Brain microvascular endothelial cell (primary cell): ENCODE measurements at regions not wholly inside any gene's neighbourhood (a gene's known extent, or its start where the extent isn't known, plus 50 kb on each side); places are given as distances from the start of the nearest gene placed in this dataset.
"Not testable (repeated sequence)": the region's sequence is repeated elsewhere in the genome, so short reads cannot be mapped to it uniquely, and the experiment has no call there.

Source experiments
- DNase-seq: peaks from one replicate; pipeline ENCODE4 v3.0.0-alpha.2; 2020
- H3K27ac ChIP-seq: fragments of 250-450 bp; sonication (Bioruptor Pico); 2 replicates; pipeline ENCODE4 v1.5.1; 2020; ENCODE audit warnings: mild to moderate bottlenecking, moderate library complexity
- H3K27me3 ChIP-seq: fragments of 250-450 bp; sonication (Bioruptor Pico); replicated peaks from 2 replicates; pipeline ENCODE4 v1.5.1; 2020; ENCODE audit warnings: mild to moderate bottlenecking
- H3K36me3 ChIP-seq: fragments of 250-450 bp; sonication (Bioruptor Pico); replicated peaks from 2 replicates; pipeline ENCODE4 v1.5.1; 2020; ENCODE audit warnings: mild to moderate bottlenecking
- H3K4me3 ChIP-seq: 2 replicates; pipeline ENCODE4 v1.5.1; 2011; ENCODE audit warnings: low read depth, mild to moderate bottlenecking, control low read depth, low read length, moderate library complexity
- in situ Hi-C: cut with HindIII; loops from 2 replicates; pipeline ENCODE4 v1.10.0; 2017; ENCODE audit warnings: low sequenced_read_pairs, low pct_ligation_motif_present
- TF ChIP-seq, protein P1 (sequence below): IDR thresholded peaks from 2 replicates; pipeline ENCODE4 v1.5.1; 2011; ENCODE audit warnings: low read depth, mild to moderate bottlenecking, moderate library complexity, low read length, control low read depth, inconsistent platforms; ENCODE audit errors: missing control alignments

DNA sequence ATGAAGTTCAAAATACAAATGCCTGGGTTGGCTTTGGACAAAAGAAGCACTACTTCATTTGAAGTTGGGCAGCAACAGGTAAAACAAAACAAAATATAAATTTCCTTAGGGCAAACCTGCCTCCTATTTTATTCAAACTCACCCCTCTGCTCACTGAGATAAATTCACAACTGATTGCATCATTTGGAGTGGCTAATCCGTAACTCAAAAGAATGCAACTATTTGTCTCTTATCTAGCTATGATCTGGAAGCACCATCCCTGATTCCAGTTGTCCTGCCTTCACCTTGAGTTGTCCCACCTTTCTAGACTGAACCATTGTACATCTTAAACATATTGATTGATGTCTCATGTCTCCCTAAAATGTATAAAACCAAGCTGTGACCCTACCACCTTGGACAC, 145.0 kb downstream of the CCER1 start:
- Histone ChIP-seq H3K27ac (no peak overlapping the region), H3K4me3 (no peak overlapping the region), H3K27me3 (no peaks in the 10 kb centered on the region), H3K36me3 (no peaks in the 10 kb centered on the region)
- TF ChIP-seq, protein P1, sequence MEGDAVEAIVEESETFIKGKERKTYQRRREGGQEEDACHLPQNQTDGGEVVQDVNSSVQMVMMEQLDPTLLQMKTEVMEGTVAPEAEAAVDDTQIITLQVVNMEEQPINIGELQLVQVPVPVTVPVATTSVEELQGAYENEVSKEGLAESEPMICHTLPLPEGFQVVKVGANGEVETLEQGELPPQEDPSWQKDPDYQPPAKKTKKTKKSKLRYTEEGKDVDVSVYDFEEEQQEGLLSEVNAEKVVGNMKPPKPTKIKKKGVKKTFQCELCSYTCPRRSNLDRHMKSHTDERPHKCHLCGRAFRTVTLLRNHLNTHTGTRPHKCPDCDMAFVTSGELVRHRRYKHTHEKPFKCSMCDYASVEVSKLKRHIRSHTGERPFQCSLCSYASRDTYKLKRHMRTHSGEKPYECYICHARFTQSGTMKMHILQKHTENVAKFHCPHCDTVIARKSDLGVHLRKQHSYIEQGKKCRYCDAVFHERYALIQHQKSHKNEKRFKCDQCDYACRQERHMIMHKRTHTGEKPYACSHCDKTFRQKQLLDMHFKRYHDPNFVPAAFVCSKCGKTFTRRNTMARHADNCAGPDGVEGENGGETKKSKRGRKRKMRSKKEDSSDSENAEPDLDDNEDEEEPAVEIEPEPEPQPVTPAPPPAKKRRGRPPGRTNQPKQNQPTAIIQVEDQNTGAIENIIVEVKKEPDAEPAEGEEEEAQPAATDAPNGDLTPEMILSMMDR, result no peak
- in situ Hi-C loops, result no loop called here
- no peak for DNase-seq

GRCh38 chr12:90808568-90808967, 146.4 kb downstream of the CCER1 start:
- in situ Hi-C loops, result no loop called here
- H3K27ac ChIP-seq, result no peak overlapping the region
- TF ChIP-seq, protein P1, result no peak
- DNase-seq, result no peak
- H3K4me3 ChIP-seq, result no peak overlapping the region
- H3K27me3 ChIP-seq, result no peaks in the 10 kb centered on the region
- H3K36me3 ChIP-seq, result no peaks in the 10 kb centered on the region

- Histone ChIP-seq H3K27me3 (no peaks in the 10 kb centered on the region), H3K4me3 (no peak overlapping the region), H3K36me3 (no peaks in the 10 kb centered on the region), H3K27ac (no peak overlapping the region)
- no peak for DNase-seq
- in situ Hi-C loops, result no loop called here
- TF ChIP-seq, protein P1, result no peak
Observed at GRCh38 chr12:90802727-90803126, 152.2 kb downstream of the CCER1 start.

- Histone ChIP-seq H3K27ac (no peak overlapping the region), H3K27me3 (no peaks in the 10 kb centered on the region), H3K36me3 (no peaks in the 10 kb centered on the region), H3K4me3 (no peak overlapping the region)
- in situ Hi-C loops, result no loop called here
- TF ChIP-seq, protein P1, result no peak
- DNase-seq, result peak; percentile 28
Observed at GRCh38 chr12:90801776-90802175, 153.2 kb downstream of the CCER1 start.

DNA sequence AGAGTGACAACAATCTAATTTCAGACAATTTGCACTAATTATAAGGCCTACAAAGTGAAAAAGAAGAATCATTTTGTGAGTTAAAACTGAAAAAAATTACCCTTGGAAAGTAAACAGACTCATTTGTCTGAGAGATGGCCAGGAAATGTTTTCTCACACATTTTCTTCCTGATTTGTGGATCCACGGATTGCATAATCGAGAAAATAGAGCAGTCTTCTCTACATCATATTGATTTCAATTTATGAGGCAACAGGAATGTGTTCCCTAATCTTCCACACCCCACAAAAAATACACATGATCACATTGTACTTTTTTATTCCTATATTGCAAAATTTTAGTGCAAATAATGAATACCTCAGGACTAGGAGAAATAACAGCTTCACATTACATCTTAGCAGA, 160.8 kb downstream of the CCER1 start:
- no peak overlapping the region for H3K27ac ChIP-seq
- TF ChIP-seq, protein P1, result no peak
- no peaks in the 10 kb centered on the region for H3K36me3 ChIP-seq
- DNase-seq, result no peak
- in situ Hi-C loops, result no loop called here
- H3K27me3 ChIP-seq, result no peaks in the 10 kb centered on the region
- H3K4me3 ChIP-seq, result no peak overlapping the region

DNA sequence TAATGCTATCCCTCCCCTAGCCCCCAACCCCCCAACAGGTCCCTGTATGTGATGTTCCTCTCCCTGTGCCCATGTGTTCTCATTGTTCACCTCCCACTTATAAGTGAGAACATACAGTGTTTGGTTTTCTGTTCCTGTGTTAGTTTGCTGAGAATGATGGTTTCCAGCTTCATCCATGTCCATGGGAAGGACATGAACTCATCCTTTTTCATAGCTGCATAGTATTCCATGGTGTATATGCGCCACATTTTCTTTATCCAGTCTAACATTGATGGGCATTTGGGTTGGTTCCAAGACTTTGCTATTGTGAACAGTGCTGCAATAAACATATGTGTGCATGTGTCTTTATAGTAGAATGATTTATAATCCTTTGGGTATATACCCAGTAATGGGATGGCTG, 162.3 kb downstream of the CCER1 start:
- H3K27ac ChIP-seq, H3K36me3 ChIP-seq, H3K27me3 ChIP-seq, H3K4me3 ChIP-seq, in situ Hi-C loops, DNase-seq: not testable (repeated sequence)

- no peak overlapping the region for H3K27ac ChIP-seq
- in situ Hi-C loops, result no loop called here
- no peak for DNase-seq
- no peaks in the 10 kb centered on the region for H3K36me3 ChIP-seq
- H3K27me3 ChIP-seq, result no peaks in the 10 kb centered on the region
- H3K4me3 ChIP-seq, result no peak overlapping the region
- TF ChIP-seq, protein P1, result no peak
Observed at GRCh38 chr12:90791445-90791844, 163.5 kb downstream of the CCER1 start.
